Calu3 (cell line): ENCODE measurements at regions not wholly inside any gene's neighbourhood (a gene's known extent, or its start where the extent isn't known, plus 50 kb on each side); places are given as distances from the start of the nearest gene placed in this dataset.

Experiments
- BruUV-seq: library from RNA; stranded (reverse); fragments of 400-500 nt; replicated peaks from 2 replicates; lab custom pipeline; 2021; lab: Mats Ljungman, UMichigan
- CTCF ChIA-PET: fragments of 300-600 bp; sonication (Branson Sonifier 250); formaldehyde crosslinking; loops from one replicate; lab custom pipeline; 2022; ENCODE audit warnings: antibody characterized with exemption; lab: Charles Lee
- DNase-seq: peaks from one replicate; pipeline ENCODE4 v3.0.0; 2022
- H3K27ac Mint-ChIP-seq: one replicate; pipeline ENCODE4 v1.8.0; 2022; ENCODE audit warnings: mixed read lengths; ENCODE audit not compliant: unreplicated experiment
- H3K27me3 Mint-ChIP-seq: one replicate; pipeline ENCODE4 v1.8.0; 2022; ENCODE audit warnings: mixed read lengths; ENCODE audit not compliant: unreplicated experiment
- H3K36me3 Mint-ChIP-seq: one replicate; pipeline ENCODE4 v1.8.0; 2022; ENCODE audit warnings: mild to moderate bottlenecking, moderate library complexity, mixed read lengths; ENCODE audit not compliant: insufficient read depth, unreplicated experiment
- H3K4me1 Mint-ChIP-seq: one replicate; pipeline ENCODE4 v1.8.0; 2022; ENCODE audit warnings: mild to moderate bottlenecking, low read depth, mixed read lengths; ENCODE audit not compliant: unreplicated experiment
- H3K4me3 Mint-ChIP-seq: one replicate; pipeline ENCODE4 v1.8.0; 2022; ENCODE audit warnings: mild to moderate bottlenecking, low read depth, moderate library complexity, mixed read lengths; ENCODE audit not compliant: unreplicated experiment
- H3K9me3 Mint-ChIP-seq: one replicate; pipeline ENCODE4 v1.8.0; 2022; ENCODE audit warnings: low read depth, mixed read lengths; ENCODE audit not compliant: unreplicated experiment
- intact Hi-C: fragments of 100-400 bp; cut with micrococcal nuclease; formaldehyde crosslinking; loops from one replicate; pipeline ENCODE4 v1.10.0; 2022; ENCODE audit not compliant: unreplicated experiment
- TF ChIP-seq, protein P1 (sequence below): fragments of 200-600 bp; IDR thresholded peaks from one replicate; pipeline ENCODE4 v1.8.0; 2022; ENCODE audit warnings: antibody characterized with exemption; ENCODE audit not compliant: unreplicated experiment

DNA sequence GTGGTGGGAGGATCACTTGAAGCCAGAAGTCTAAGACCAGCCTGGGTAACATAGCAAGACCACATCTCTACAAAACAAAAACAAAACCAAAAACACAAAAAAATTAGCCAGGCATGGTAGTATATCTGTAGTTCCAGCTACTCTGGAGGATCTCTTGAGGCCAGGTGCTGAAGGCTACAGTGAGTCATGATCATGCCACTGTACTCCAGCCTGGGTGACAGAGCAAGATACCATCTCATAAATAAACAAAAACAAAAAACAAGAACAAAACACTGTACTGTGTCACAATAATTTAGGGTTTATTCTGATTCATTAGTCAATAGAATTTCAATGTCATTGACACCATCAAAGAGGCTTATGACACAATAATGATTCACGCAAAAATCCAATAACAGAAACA, 1121.7 kb upstream of the MAP3K7 start:
- DNase-seq = no peak

DNA sequence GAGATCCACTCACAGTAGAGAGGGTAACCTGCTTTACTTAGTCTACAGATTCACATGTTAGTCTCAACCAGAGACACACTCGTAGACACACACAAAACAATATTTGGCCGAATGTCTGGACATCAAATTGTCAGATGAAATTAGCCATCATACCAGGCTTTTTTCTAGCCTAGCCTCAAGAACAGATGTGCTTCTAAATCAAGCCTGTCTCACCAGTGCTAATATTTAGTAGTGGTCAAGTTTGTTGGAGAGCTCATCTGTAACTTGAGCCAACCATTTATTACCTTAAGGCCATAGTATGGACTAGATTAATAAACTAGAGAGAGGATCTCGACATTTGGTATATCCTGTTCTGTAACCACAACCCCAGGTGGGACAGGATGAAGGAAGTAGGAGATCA, 1118.8 kb upstream of the MAP3K7 start:
- H3K27me3 Mint-ChIP-seq = no peaks in the 10 kb centered on the region
- BruUV-seq = no TSS peak
- CTCF ChIA-PET = no interaction called here
- H3K4me1 Mint-ChIP-seq = peaks cover 10% of the 10 kb centered on the region
- H3K9me3 Mint-ChIP-seq = peaks cover 7% of the 10 kb centered on the region
- no peak overlapping the region for H3K27ac Mint-ChIP-seq
- intact Hi-C loops = no loop called here
- DNase-seq = no peak
- TF ChIP-seq, protein P1, sequence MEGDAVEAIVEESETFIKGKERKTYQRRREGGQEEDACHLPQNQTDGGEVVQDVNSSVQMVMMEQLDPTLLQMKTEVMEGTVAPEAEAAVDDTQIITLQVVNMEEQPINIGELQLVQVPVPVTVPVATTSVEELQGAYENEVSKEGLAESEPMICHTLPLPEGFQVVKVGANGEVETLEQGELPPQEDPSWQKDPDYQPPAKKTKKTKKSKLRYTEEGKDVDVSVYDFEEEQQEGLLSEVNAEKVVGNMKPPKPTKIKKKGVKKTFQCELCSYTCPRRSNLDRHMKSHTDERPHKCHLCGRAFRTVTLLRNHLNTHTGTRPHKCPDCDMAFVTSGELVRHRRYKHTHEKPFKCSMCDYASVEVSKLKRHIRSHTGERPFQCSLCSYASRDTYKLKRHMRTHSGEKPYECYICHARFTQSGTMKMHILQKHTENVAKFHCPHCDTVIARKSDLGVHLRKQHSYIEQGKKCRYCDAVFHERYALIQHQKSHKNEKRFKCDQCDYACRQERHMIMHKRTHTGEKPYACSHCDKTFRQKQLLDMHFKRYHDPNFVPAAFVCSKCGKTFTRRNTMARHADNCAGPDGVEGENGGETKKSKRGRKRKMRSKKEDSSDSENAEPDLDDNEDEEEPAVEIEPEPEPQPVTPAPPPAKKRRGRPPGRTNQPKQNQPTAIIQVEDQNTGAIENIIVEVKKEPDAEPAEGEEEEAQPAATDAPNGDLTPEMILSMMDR = no peak
- no peaks in the 10 kb centered on the region for H3K36me3 Mint-ChIP-seq
- H3K4me3 Mint-ChIP-seq = no peak overlapping the region

More for the DNA sequence above, 1121.7 kb upstream of the MAP3K7 start:
- Mint-ChIP-seq H3K4me3 (no peak overlapping the region), H3K9me3 (no peaks in the 10 kb centered on the region), H3K27ac (no peak overlapping the region), H3K27me3 (no peaks in the 10 kb centered on the region), H3K4me1 (peaks cover 9% of the 10 kb centered on the region), H3K36me3 (no peaks in the 10 kb centered on the region)
- CTCF ChIA-PET = no interaction called here
- TF ChIP-seq, protein P1 = no peak
- BruUV-seq = no TSS peak
- intact Hi-C loops = no loop called here

GRCh38 chr6:91704531-91704930, 1117.7 kb upstream of the MAP3K7 start:
- no peaks in the 10 kb centered on the region for H3K36me3 Mint-ChIP-seq
- TF ChIP-seq, protein P1 = no peak
- H3K27me3 Mint-ChIP-seq = no peaks in the 10 kb centered on the region
- H3K27ac Mint-ChIP-seq = no peak overlapping the region
- BruUV-seq = no TSS peak
- CTCF ChIA-PET = no interaction called here
- peaks cover 7% of the 10 kb centered on the region for H3K9me3 Mint-ChIP-seq
- H3K4me1 Mint-ChIP-seq = peaks cover 10% of the 10 kb centered on the region
- DNase-seq = no peak
- intact Hi-C loops = no loop called here
- no peak overlapping the region for H3K4me3 Mint-ChIP-seq

- no peak for DNase-seq
- CTCF ChIA-PET = no interaction called here
- no peaks in the 10 kb centered on the region for H3K27me3 Mint-ChIP-seq
- H3K36me3 Mint-ChIP-seq = no peaks in the 10 kb centered on the region
- peaks cover 2% of the 10 kb centered on the region for H3K9me3 Mint-ChIP-seq
- H3K27ac Mint-ChIP-seq = no peak overlapping the region
- H3K4me3 Mint-ChIP-seq = no peak overlapping the region
- no peaks in the 10 kb centered on the region for H3K4me1 Mint-ChIP-seq
- intact Hi-C loops = no loop called here
- TF ChIP-seq, protein P1 = no peak
- BruUV-seq = no TSS peak
These were observed 1110.3 kb upstream of the MAP3K7 start for GRCh38 chr6:91697010-91697695.
